A673 (cell line): ENCODE measurements at regions not wholly inside any gene's neighbourhood (a gene's known extent, or its start where the extent isn't known, plus 50 kb on each side); places are given as distances from the start of the nearest gene placed in this dataset.

Source experiments
- BruUV-seq: library from RNA; stranded (reverse); fragments of 400-500 nt; replicated peaks from 2 replicates; lab custom pipeline; 2021; lab: Mats Ljungman, UMichigan
- CTCF ChIA-PET: fragments of 300-600 bp; sonication (Branson Sonifier 250); formaldehyde crosslinking; loops from one replicate; lab custom pipeline; 2022; ENCODE audit warnings: antibody characterized with exemption; lab: Charles Lee
- POLR2A ChIA-PET: fragments of 300-600 bp; sonication (Branson Sonifier 250); formaldehyde crosslinking; loops from one replicate; lab custom pipeline; 2022; ENCODE audit warnings: antibody characterized with exemption; ENCODE audit not compliant: low non-redundant PET; lab: Charles Lee
- DNase-seq: peaks from one replicate; pipeline ENCODE4 v3.0.0-alpha.2; 2015; ENCODE audit warnings: low spot score
- H3K27ac ChIP-seq: fragments of 200-600 bp; sonication (generic); 2 replicates; pipeline ENCODE4 v1.5.1; 2016; ENCODE audit warnings: mixed run types, low read depth, mild to moderate bottlenecking, mixed read lengths, antibody characterized with exemption, low read length; ENCODE audit not compliant: poor library complexity, severe bottlenecking
- H3K27me3 ChIP-seq: fragments of 200-600 bp; sonication (generic); replicated peaks from 2 replicates; pipeline ENCODE4 v1.6.1; 2017; ENCODE audit warnings: mixed run types, low read depth, mild to moderate bottlenecking, mixed read lengths, antibody characterized with exemption, low read length; ENCODE audit not compliant: insufficient read depth, poor library complexity
- H3K36me3 ChIP-seq: fragments of 200-600 bp; sonication (generic); 2 replicates; pipeline ENCODE4 v1.6.1; 2016; ENCODE audit warnings: mixed run types, mild to moderate bottlenecking, mixed read lengths, antibody characterized with exemption, low read length; ENCODE audit not compliant: insufficient read depth, poor library complexity, severe bottlenecking
- H3K4me1 ChIP-seq: fragments of 200-600 bp; sonication (generic); 2 replicates; pipeline ENCODE4 v1.6.1; 2017; ENCODE audit warnings: mixed run types, mild to moderate bottlenecking, mixed read lengths, antibody characterized with exemption, low read length; ENCODE audit not compliant: insufficient read depth, poor library complexity, severe bottlenecking
- H3K4me3 ChIP-seq: fragments of 200-600 bp; sonication (generic); 2 replicates; pipeline ENCODE4 v1.5.1; 2016; ENCODE audit warnings: low read depth, mixed run types, mild to moderate bottlenecking, mixed read lengths, low read length; ENCODE audit not compliant: poor library complexity, severe bottlenecking
- H3K9me3 ChIP-seq: fragments of 200-600 bp; sonication (generic); 2 replicates; pipeline ENCODE4 v1.6.1; 2016; ENCODE audit warnings: mixed run types, low read depth, mild to moderate bottlenecking, mixed read lengths, antibody characterized with exemption, low read length; ENCODE audit not compliant: poor library complexity, severe bottlenecking
- CTCF ChIP-seq: fragments of 300-800, 200-600 bp; sonication (generic); conservative IDR thresholded peaks from 2 replicates; pipeline ENCODE4 v1.5.1; 2017; ENCODE audit warnings: low read depth, mild to moderate bottlenecking, antibody characterized with exemption, low read length, moderate library complexity, mixed read lengths
- EZH2 ChIP-seq: fragments of 200-600 bp; sonication (generic); IDR thresholded peaks from 2 replicates; pipeline ENCODE4 v1.6.1; 2017; ENCODE audit warnings: borderline replicate concordance, low read depth, mild to moderate bottlenecking, mixed read lengths, antibody characterized with exemption, low read length; ENCODE audit not compliant: poor library complexity, severe bottlenecking
- intact Hi-C: fragments of 100-400 bp; cut with micrococcal nuclease; formaldehyde crosslinking; loops from one replicate; pipeline ENCODE4 v1.10.0; 2022; ENCODE audit not compliant: unreplicated experiment

GRCh38 chr17:65477600-65477999, 83.8 kb downstream of the AXIN2 start:
- intact Hi-C loops, result no loop called here
- Histone ChIP-seq H3K27me3 (no peaks in the 10 kb centered on the region), H3K27ac (no peak overlapping the region), H3K9me3 (no peaks in the 10 kb centered on the region), H3K4me3 (no peak overlapping the region), H3K36me3 (no peaks in the 10 kb centered on the region), H3K4me1 (no peaks in the 10 kb centered on the region)
- ChIA-PET POLR2A (no interaction called here), CTCF (no interaction called here)
- no TSS peak for BruUV-seq
- DNase-seq, result no peak
- no peak for TF ChIP-seq EZH2
- TF ChIP-seq CTCF, result no peak

GRCh38 chr17:65474660-65475059, 86.8 kb downstream of the AXIN2 start:
- intact Hi-C loops, result no loop called here
- H3K27me3 ChIP-seq, result no peaks in the 10 kb centered on the region
- CTCF ChIA-PET, result no interaction called here
- no peak for DNase-seq
- no peaks in the 10 kb centered on the region for H3K4me1 ChIP-seq
- no TSS peak for BruUV-seq
- H3K9me3 ChIP-seq, result no peaks in the 10 kb centered on the region
- H3K4me3 ChIP-seq, result no peak overlapping the region
- H3K36me3 ChIP-seq, result no peaks in the 10 kb centered on the region
- TF ChIP-seq EZH2 (no peak), CTCF (no peak)
- POLR2A ChIA-PET, result no interaction called here
- no peak overlapping the region for H3K27ac ChIP-seq

GRCh38 chr17:65473985-65474384, 87.5 kb downstream of the AXIN2 start:
- Histone ChIP-seq H3K27ac (no peak overlapping the region), H3K4me1 (no peaks in the 10 kb centered on the region), H3K27me3 (no peaks in the 10 kb centered on the region), H3K36me3 (no peaks in the 10 kb centered on the region), H3K4me3 (no peak overlapping the region), H3K9me3 (no peaks in the 10 kb centered on the region)
- BruUV-seq, result no TSS peak
- TF ChIP-seq CTCF (no peak), EZH2 (no peak)
- CTCF ChIA-PET, result no interaction called here
- POLR2A ChIA-PET, result no interaction called here
- intact Hi-C loops, result no loop called here
- no peak for DNase-seq
